GM19238 (cell line): ENCODE measurements at regions not wholly inside any gene's neighbourhood (a gene's known extent, or its start where the extent isn't known, plus 50 kb on each side); places are given as distances from the start of the nearest gene placed in this dataset.

Source experiments
- DNase-seq: peaks from one replicate; pipeline ENCODE4 v3.0.0; 2011; ENCODE audit warnings: low spot score; ENCODE audit not compliant: insufficient read length

GRCh38 chr5:2015124-2015848, 132.6 kb upstream of the IRX4 start:
- DNase-seq, result no peak

- no peak for DNase-seq
These were observed 131.4 kb upstream of the IRX4 start for GRCh38 chr5:2014058-2014610.

- DNase-seq, result no peak
These were observed 130.8 kb upstream of the IRX4 start for GRCh38 chr5:2013301-2014057.

- DNase-seq, result no peak
These were observed 130.2 kb upstream of the IRX4 start for GRCh38 chr5:2012885-2013284.

GRCh38 chr5:2011481-2012411, 129.0 kb upstream of the IRX4 start:
- DNase-seq, result no peak

DNA sequence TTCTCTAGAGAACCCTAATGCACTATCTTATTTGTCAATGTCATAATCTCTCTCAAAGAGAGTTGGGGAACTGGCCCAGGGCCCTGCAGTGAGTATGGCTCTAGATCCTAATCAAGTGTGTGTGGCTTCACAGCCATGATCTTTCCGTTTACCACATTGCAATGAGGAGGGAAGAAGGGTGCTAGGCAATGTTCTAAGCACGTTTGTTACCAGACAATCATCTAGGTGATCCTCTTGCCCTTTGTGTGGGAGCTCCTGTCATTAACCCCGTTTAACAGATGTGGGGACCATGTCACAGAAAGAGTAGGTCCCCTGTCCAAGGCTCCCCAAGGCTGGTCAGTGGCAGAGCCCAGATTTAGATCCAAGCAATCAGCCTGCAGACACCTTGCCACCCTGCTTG, 128.2 kb upstream of the IRX4 start:
- DNase-seq, result no peak

DNA sequence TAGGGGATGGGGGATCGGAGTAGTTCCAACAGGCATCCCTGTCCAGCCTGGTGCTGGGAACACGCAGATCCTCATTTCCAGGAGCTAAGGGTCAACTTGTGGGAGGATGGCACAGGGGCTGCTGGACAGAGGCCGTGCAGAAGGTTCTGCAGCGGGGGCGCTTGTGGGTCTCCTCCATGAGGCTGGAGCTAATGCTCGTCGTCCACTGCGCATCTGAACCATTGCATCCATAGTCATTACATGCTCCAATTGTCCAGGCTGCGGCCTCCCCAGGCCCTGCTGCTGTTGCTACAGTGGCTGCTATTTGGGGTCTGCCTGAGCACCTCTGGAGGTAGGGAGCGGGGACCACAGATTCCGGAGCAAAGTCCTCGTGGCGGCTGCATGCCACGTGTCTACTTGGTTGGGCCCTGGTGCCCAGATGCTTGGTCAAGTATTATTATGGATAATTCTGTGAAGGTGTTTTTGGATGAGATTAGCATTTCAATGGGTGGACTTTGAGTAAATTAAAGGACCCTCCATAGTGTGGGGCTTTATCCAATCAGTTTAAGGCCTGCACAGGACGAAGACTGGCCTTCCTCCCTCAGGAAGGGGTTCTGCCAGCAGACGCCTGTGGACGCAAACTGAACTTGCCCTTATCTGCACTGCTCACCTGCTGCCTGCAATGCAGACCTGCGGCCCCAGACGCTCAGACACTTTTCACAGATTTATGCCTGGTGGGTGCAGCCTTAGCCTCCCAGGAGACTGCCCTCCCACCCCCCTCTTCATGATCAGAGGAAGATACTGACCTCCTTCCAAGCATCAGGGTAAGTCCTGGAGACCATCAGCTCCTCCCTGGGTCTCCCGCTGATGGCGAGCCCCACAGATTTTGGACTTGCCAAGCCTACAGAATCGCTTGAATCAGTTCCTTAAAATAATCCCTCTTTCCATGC, 127.5 kb upstream of the IRX4 start:
- no peak for DNase-seq

- no peak for DNase-seq
These were observed 126.3 kb upstream of the IRX4 start for GRCh38 chr5:2008851-2009629.

DNA sequence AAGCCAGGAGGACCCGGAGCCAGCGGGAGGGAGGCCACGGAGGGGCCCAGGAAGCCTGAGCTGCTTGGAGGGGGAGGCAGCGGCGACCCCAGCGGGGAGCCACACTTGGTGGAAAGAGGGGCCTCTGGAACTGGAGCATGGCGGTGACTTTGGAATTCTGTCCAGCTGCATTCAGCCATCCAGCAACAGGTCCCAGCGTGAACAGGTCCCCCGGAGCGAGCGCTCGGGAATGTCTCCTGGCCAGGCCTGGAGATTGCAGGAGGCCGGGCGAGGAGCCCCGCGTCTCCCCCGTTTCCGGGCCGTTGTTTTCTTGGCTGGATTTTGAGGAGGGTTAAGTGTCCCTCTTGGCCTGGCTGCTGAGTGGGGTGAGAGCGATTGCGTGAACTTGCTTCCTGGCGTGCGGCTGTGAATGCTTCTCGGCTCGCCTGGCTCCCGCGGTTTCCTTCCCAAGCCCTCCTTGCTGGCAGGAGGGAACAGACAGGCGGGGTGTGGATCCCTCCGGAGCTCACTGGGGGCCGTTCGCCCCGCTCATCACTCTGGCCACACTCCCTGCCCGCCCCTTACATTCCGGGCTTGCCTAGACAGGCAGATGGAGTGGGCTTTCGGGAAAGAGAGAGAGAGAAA, 125.3 kb upstream of the IRX4 start:
- DNase-seq, result no peak

DNA sequence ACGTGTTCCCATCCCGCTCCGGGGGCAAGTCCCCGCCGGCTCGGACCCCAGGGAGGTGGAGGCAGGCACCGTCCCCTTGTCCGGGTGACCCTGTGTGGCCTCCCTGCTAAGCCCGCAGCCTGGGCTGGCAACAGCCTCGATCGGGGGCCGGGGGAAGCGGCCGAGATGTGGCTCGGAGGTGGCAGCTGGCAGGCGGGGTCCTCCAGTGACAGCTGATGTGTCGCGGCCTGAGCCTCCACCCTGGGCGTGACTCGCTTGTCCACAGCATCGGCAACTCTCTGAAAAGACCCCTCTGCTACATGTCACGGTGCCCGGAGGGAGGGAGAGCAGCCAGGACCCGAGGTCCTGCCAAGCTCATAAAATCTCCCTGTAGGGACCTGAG, 124.8 kb upstream of the IRX4 start:
- no peak for DNase-seq

GRCh38 chr5:2006971-2007291, 124.2 kb upstream of the IRX4 start:
- no peak for DNase-seq

- DNase-seq, result no peak
These were observed 123.7 kb upstream of the IRX4 start for GRCh38 chr5:2006193-2006970.

DNA sequence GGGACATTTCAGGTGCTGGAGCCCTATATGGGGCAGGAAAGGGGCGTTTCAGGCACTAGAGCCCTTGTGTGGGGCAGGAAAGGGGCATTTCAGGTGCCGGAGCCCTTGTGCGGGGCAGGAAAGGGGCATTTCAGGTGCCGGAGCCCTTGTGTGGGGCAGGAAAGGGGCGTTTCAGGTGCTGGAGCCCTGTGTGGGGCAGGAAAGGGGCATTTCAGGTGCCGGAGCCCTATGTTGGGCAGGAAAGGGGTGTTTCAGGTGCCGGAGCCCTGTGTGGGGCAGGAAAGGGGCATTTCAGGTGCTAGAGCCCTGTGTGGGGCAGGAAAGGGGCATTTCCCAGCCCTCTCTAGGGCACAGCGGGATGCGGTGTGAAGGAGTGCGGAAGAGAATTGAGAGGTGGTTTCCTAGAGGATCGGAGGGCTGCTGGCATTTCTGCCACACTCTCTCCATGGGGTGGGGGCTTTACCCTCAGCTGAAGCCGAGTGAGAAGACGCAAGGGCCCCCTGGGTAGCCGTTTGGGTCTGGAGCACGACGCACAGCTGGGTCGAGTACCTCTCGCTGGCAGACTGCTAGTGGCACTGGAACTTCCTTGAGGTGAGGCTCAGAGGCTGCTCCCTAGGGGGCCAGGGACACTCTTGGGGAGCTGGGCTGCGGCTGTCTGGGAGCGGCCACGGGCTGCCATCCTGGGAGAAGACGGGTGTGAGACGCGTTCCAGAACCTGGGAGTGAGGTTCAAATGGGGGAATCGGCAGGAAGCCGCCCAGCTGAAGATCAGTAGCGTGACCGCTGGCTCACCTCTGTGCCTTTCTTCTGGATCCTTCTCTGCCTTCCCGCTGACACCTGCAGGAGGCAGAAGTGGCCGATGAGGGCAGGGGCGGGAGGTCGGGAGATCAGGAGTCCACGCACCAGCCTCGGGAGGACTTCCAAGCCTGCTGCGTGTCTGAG, 122.6 kb upstream of the IRX4 start:
- no peak for DNase-seq

GRCh38 chr5:2003690-2004365, 121.1 kb upstream of the IRX4 start:
- DNase-seq, result no peak

- DNase-seq, result no peak
These were observed 120.5 kb upstream of the IRX4 start for GRCh38 chr5:2003206-2003605.

DNA sequence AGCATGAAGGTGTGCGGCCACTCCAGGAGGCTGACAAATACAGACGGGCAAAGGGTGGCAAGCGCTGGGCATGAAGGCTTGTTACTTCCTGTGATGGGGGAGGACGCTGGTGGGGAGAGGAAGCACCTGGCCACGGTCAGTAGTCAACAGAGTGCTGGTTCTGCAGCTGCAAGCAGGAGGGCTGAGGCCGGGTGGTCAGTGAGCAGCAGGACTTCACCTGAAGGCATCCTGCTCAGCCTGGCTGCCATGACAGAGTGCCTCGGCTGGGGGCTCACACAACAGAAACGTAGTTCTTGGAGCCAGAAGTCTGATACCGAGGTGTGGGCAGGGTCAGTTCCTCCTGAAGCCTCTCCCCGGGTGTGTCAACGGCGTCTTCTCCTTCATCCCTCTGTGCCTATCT, 118.6 kb upstream of the IRX4 start:
- no peak for DNase-seq

DNA sequence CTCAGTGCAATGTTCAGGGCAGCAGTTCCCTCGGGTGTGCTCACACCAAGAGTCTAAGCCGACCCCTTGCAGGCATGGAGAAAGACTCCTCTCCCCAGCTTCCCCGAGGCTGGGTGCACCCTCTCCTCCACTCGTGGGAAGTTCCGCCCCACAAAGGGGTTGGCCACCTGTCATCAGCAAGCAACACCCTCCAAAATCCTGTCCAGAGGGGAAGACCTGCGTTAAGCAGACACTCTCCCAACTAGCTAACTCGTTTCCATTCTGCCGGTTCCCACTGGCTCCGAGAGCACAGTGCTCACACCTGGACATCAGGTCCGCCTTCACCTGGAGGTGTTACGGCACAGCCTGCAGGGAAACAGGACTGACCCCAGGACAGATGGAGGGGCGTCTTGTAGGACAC, 117.9 kb upstream of the IRX4 start:
- DNase-seq, result no peak
